Skin epidermis (tissue), 12 donors: ENCODE measurements at regions not wholly inside any gene's neighbourhood (a gene's known extent, or its start where the extent isn't known, plus 50 kb on each side); places are given as distances from the start of the nearest gene placed in this dataset.

ENCODE experiments used
- H3K27ac ChIP-seq, 21 experiments: fragments of 200-600 bp; sonication (generic) in 11 of 21; one replicate each; pipeline ENCODE4 v1.5.0; 2020; ENCODE audit warnings: mild to moderate bottlenecking in 3 of 21, inconsistent platforms in 2 of 21, moderate library complexity in 2 of 21
- H3K4me3 ChIP-seq, 7 experiments: fragments of 200-600 bp; sonication (generic) in 2 of 7; one replicate each; pipeline ENCODE4 v1.5.0; 2020; ENCODE audit warnings: inconsistent platforms in 2 of 7, mild to moderate bottlenecking in 2 of 7, moderate library complexity in 1 of 7

- Histone ChIP-seq H3K27ac (no peak overlapping the region), H3K4me3 (no peak overlapping the region)
Measured at GRCh38 chr4:24091639-24092233, 201.9 kb upstream of the PPARGC1A start.

- Histone ChIP-seq H3K4me3 (no peak overlapping the region), H3K27ac (no peak overlapping the region)
Measured at GRCh38 chr4:24089851-24090534, 200.1 kb upstream of the PPARGC1A start.

GRCh38 chr4:24080871-24081270, 191.0 kb upstream of the PPARGC1A start:
- no peak overlapping the region for H3K4me3 ChIP-seq

GRCh38 chr4:24078347-24078962, 188.6 kb upstream of the PPARGC1A start:
- Histone ChIP-seq H3K27ac (no peak overlapping the region), H3K4me3 (no peak overlapping the region)

More at GRCh38 chr4:24080871-24081270, 191.0 kb upstream of the PPARGC1A start:
- H3K27ac ChIP-seq, result no peak overlapping the region

- no peak overlapping the region for H3K27ac ChIP-seq
- H3K4me3 ChIP-seq, result no peak overlapping the region
Measured at GRCh38 chr4:24076811-24077210, 187.0 kb upstream of the PPARGC1A start.

- no peak overlapping the region for H3K4me3 ChIP-seq
- no peak overlapping the region for H3K27ac ChIP-seq
Measured at GRCh38 chr4:24073948-24074347, 184.1 kb upstream of the PPARGC1A start.

- Histone ChIP-seq H3K4me3 (no peak overlapping the region), H3K27ac (no peak overlapping the region)
Measured at GRCh38 chr4:24071612-24072372, 181.9 kb upstream of the PPARGC1A start.

GRCh38 chr4:24070117-24070516, 180.3 kb upstream of the PPARGC1A start:
- no peak overlapping the region for H3K4me3 ChIP-seq
- no peak overlapping the region for H3K27ac ChIP-seq

GRCh38 chr4:24067367-24068193, 177.7 kb upstream of the PPARGC1A start:
- H3K27ac ChIP-seq, result no peak overlapping the region

GRCh38 chr4:24065974-24066373, 176.1 kb upstream of the PPARGC1A start:
- Histone ChIP-seq H3K27ac (no peak overlapping the region), H3K4me3 (no peak overlapping the region)

More at GRCh38 chr4:24067367-24068193, 177.7 kb upstream of the PPARGC1A start:
- H3K4me3 ChIP-seq, result no peak overlapping the region

- Histone ChIP-seq H3K27ac (no peak overlapping the region), H3K4me3 (no peak overlapping the region)
Measured at GRCh38 chr4:24063731-24064130, 173.9 kb upstream of the PPARGC1A start.

GRCh38 chr4:24060932-24061331, 171.1 kb upstream of the PPARGC1A start:
- Histone ChIP-seq H3K27ac (no peak overlapping the region), H3K4me3 (no peak overlapping the region)

- H3K4me3 ChIP-seq, result no peak overlapping the region
- no peak overlapping the region for H3K27ac ChIP-seq
Measured at GRCh38 chr4:24059839-24060238, 170.0 kb upstream of the PPARGC1A start.

GRCh38 chr4:24057915-24058559, 168.2 kb upstream of the PPARGC1A start:
- H3K27ac ChIP-seq, result no peak overlapping the region
- H3K4me3 ChIP-seq, result no peak overlapping the region

- no peak overlapping the region for H3K4me3 ChIP-seq
- H3K27ac ChIP-seq, result no peak overlapping the region
Measured at GRCh38 chr4:24056289-24056688, 166.4 kb upstream of the PPARGC1A start.

- H3K4me3 ChIP-seq, result no peak overlapping the region
- H3K27ac ChIP-seq, result no peak overlapping the region
Measured at GRCh38 chr4:24055623-24056022, 165.8 kb upstream of the PPARGC1A start.

- H3K27ac ChIP-seq, result no peak overlapping the region
- H3K4me3 ChIP-seq, result no peak overlapping the region
Measured at GRCh38 chr4:24054910-24055309, 165.1 kb upstream of the PPARGC1A start.

GRCh38 chr4:24053934-24054333, 164.1 kb upstream of the PPARGC1A start:
- no peak overlapping the region for H3K27ac ChIP-seq
- no peak overlapping the region for H3K4me3 ChIP-seq
